GM18511 (cell line): ENCODE measurements at regions not wholly inside any gene's neighbourhood (a gene's known extent, or its start where the extent isn't known, plus 50 kb on each side); places are given as distances from the start of the nearest gene placed in this dataset.

ENCODE experiments used
- ATAC-seq: cut with Tn5 transposase; IDR thresholded peaks from one replicate; pipeline ENCODE4 v1.9.1; 2021; ENCODE audit warnings: mild to moderate bottlenecking, moderate library complexity; ENCODE audit not compliant: unreplicated experiment

GRCh38 chr1:162970021-162970420, 99.1 kb upstream of the RGS4 start:
- ATAC-seq = no peak

- ATAC-seq = no peak
Measured at GRCh38 chr1:162966613-162967012, 102.5 kb upstream of the RGS4 start.

- no peak for ATAC-seq
Measured at GRCh38 chr1:162964901-162965300, 103.9 kb upstream of the CCDC190 start.

GRCh38 chr1:162956922-162957321, 95.9 kb upstream of the CCDC190 start:
- ATAC-seq = no peak

GRCh38 chr1:162954824-162955223, 93.8 kb upstream of the CCDC190 start:
- ATAC-seq = no peak

GRCh38 chr1:162952956-162953355, 92.0 kb upstream of the CCDC190 start:
- no peak for ATAC-seq

GRCh38 chr1:162951553-162952315, 90.8 kb upstream of the CCDC190 start:
- peak; percentile 98 for ATAC-seq

- no peak for ATAC-seq
Measured at GRCh38 chr1:162950187-162950586, 89.2 kb upstream of the CCDC190 start.

- no peak for ATAC-seq
Measured at GRCh38 chr1:162946701-162947100, 85.7 kb upstream of the CCDC190 start.

GRCh38 chr1:162944974-162945674, 84.1 kb upstream of the CCDC190 start:
- ATAC-seq = no peak

GRCh38 chr1:162943622-162944021, 82.6 kb upstream of the CCDC190 start:
- ATAC-seq = no peak

GRCh38 chr1:162942916-162943559, 82.1 kb upstream of the CCDC190 start:
- no peak for ATAC-seq

GRCh38 chr1:162941024-162941423, 80.0 kb upstream of the CCDC190 start:
- ATAC-seq = no peak

- ATAC-seq = no peak
Measured at GRCh38 chr1:162939035-162939434, 78.1 kb upstream of the CCDC190 start.

- no peak for ATAC-seq
Measured at GRCh38 chr1:162937716-162938395, 76.9 kb upstream of the CCDC190 start.

GRCh38 chr1:162930976-162931560, 70.1 kb upstream of the CCDC190 start:
- ATAC-seq = no peak

GRCh38 chr1:162930532-162930931, 69.6 kb upstream of the CCDC190 start:
- ATAC-seq = no peak

- no peak for ATAC-seq
Measured at GRCh38 chr1:162929177-162929576, 68.2 kb upstream of the CCDC190 start.

GRCh38 chr1:162928141-162928540, 67.2 kb upstream of the CCDC190 start:
- no peak for ATAC-seq

GRCh38 chr1:162927421-162927820, 66.4 kb upstream of the CCDC190 start:
- no peak for ATAC-seq

GRCh38 chr1:162926906-162927305, 65.9 kb upstream of the CCDC190 start:
- no peak for ATAC-seq
